Muscle layer of duodenum (tissue), 2 donors: ENCODE measurements at regions not wholly inside any gene's neighbourhood (a gene's known extent, or its start where the extent isn't known, plus 50 kb on each side); places are given as distances from the start of the nearest gene placed in this dataset.

ENCODE experiments used
- H3K27ac ChIP-seq: one replicate; pipeline ENCODE4 v1.7.0; 2013; ENCODE audit warnings: mild to moderate bottlenecking, low read length
- H3K27me3 ChIP-seq: one replicate; pipeline ENCODE4 v1.7.0; 2013; ENCODE audit warnings: low read depth, mild to moderate bottlenecking, control low read depth, low read length
- H3K36me3 ChIP-seq, 2 donors: one replicate each; pipeline ENCODE4 v1.7.0; 2013; ENCODE audit warnings: low read length in 2 of 2, control low read depth in 1 of 2, mild to moderate bottlenecking in 1 of 2; ENCODE audit not compliant: insufficient read depth in 2 of 2, control insufficient read depth in 1 of 2
- H3K4me1 ChIP-seq, 2 donors: one replicate each; pipeline ENCODE4 v1.7.0; 2013; ENCODE audit warnings: low read length in 2 of 2, mild to moderate bottlenecking in 2 of 2, control low read depth in 1 of 2, moderate library complexity in 1 of 2; ENCODE audit not compliant: insufficient read depth in 2 of 2, control insufficient read depth in 1 of 2
- H3K4me3 ChIP-seq, 2 donors: one replicate each; pipeline ENCODE4 v1.7.0; 2013; ENCODE audit warnings: low read length in 2 of 2, low read depth in 1 of 2, mild to moderate bottlenecking in 1 of 2
- H3K9me3 ChIP-seq, 2 donors: one replicate each; pipeline ENCODE4 v1.7.0; 2013; ENCODE audit warnings: low read length in 2 of 2, control low read depth in 1 of 2, mild to moderate bottlenecking in 1 of 2; ENCODE audit not compliant: control insufficient read depth in 1 of 2
- donor health status: healthy.

DNA sequence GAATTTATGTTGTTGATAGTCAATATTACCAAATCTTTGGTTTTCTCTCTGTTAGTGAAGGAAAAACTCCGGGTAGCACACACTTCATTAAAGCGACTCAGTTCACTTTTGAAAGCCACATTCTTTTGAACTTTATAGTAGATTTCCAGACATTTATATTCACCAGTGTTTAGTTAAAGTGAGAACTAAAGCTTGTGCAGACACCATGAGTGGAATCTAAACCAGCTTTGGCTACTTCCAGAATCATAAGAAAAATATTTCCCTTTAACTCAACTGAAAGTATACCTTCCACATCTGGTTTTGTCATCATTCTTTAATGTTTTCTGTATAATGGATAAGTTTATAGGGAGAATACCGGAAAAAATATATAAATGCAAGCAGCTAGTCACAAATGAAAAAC is 92.1 kb upstream of the COL21A1 start:
- H3K27ac ChIP-seq, result no peak overlapping the region
- H3K4me3 ChIP-seq, result no peak overlapping the region
- H3K27me3 ChIP-seq, result no peaks in the 10 kb centered on the region

DNA sequence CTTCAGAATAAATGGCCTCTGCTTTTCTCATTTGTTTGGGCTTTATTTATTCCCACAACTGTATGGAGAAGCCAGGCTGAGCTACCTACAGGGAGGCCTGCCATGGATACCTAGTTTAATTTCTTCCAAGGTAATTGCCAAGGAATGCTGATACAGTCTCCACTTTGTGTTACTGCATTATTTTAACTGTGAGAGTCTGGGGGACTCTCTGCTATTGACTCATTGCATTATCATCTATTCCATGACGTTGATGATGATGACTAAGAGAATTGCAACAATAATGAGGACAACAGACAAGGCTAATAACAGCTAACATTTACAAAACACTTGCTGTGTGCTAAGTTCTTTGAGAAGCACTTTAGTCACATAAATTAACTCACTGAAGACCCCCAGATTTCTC is 88.3 kb upstream of the COL21A1 start:
- no peaks in the 10 kb centered on the region for H3K27me3 ChIP-seq
- H3K27ac ChIP-seq, result no peak overlapping the region
- H3K9me3 ChIP-seq, result no peaks in the 10 kb centered on the region
- no peaks in the 10 kb centered on the region for H3K36me3 ChIP-seq
- H3K4me1 ChIP-seq, result no peaks in the 10 kb centered on the region
- H3K4me3 ChIP-seq, result no peak overlapping the region

More for the DNA sequence above, 92.1 kb upstream of the COL21A1 start:
- Histone ChIP-seq H3K36me3 (no peaks in the 10 kb centered on the region), H3K4me1 (no peaks in the 10 kb centered on the region), H3K9me3 (no peaks in the 10 kb centered on the region)

- Histone ChIP-seq H3K27me3 (no peaks in the 10 kb centered on the region), H3K9me3 (no peaks in the 10 kb centered on the region), H3K4me1 (no peaks in the 10 kb centered on the region), H3K36me3 (no peaks in the 10 kb centered on the region), H3K27ac (no peak overlapping the region), H3K4me3 (no peak overlapping the region)
These were observed 87.6 kb upstream of the COL21A1 start for GRCh38 chr6:56334937-56335336.

GRCh38 chr6:56329271-56330050 is 82.1 kb upstream of the COL21A1 start:
- Histone ChIP-seq H3K27ac (no peak overlapping the region), H3K27me3 (no peaks in the 10 kb centered on the region), H3K4me3 (no peak overlapping the region)

DNA sequence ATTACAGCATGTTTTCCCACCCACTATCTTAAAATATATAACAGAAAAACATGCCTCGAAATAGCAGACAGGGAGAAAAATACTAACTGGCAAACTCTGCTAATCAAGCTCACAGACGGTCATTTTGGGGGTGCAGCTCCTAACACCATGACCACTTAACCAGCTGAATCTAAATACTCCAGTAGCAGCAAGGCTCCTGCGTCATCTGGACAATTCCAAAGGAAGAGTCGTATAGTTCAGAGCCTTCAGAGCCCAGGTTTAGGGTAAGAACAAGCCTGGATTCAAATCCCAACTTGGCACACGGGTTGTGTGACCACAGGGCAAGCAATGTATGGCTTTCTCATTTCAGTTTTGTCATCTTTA is 81.3 kb upstream of the COL21A1 start:
- no peaks in the 10 kb centered on the region for H3K36me3 ChIP-seq
- no peaks in the 10 kb centered on the region for H3K9me3 ChIP-seq
- no peaks in the 10 kb centered on the region for H3K27me3 ChIP-seq
- H3K4me1 ChIP-seq, result peaks cover 0 to 5% of the 10 kb centered on the region in 2 donors
- no peak overlapping the region for H3K27ac ChIP-seq
- H3K4me3 ChIP-seq, result no peak overlapping the region

More at GRCh38 chr6:56329271-56330050, 82.1 kb upstream of the COL21A1 start:
- no peaks in the 10 kb centered on the region for H3K9me3 ChIP-seq
- no peaks in the 10 kb centered on the region for H3K36me3 ChIP-seq
- H3K4me1 ChIP-seq, result peaks cover 0 to 5% of the 10 kb centered on the region in 2 donors

GRCh38 chr6:56327946-56328727 is 80.8 kb upstream of the COL21A1 start:
- no peaks in the 10 kb centered on the region for H3K36me3 ChIP-seq
- no peak overlapping the region for H3K27ac ChIP-seq
- H3K4me3 ChIP-seq, result no peak overlapping the region
- H3K9me3 ChIP-seq, result no peaks in the 10 kb centered on the region
- no peaks in the 10 kb centered on the region for H3K27me3 ChIP-seq
- peaks cover 0 to 5% of the 10 kb centered on the region in 2 donors for H3K4me1 ChIP-seq

GRCh38 chr6:56324396-56324795 is 77.0 kb upstream of the COL21A1 start:
- H3K9me3 ChIP-seq, result no peaks in the 10 kb centered on the region
- no peak overlapping the region for H3K4me3 ChIP-seq
- peaks cover 0 to 5% of the 10 kb centered on the region in 2 donors for H3K4me1 ChIP-seq
- H3K27ac ChIP-seq, result no peak overlapping the region
- no peaks in the 10 kb centered on the region for H3K27me3 ChIP-seq
- no peaks in the 10 kb centered on the region for H3K36me3 ChIP-seq

- Histone ChIP-seq H3K36me3 (no peaks in the 10 kb centered on the region), H3K4me3 (no peak overlapping the region), H3K4me1 (no peaks in the 10 kb centered on the region), H3K27ac (no peak overlapping the region), H3K9me3 (no peaks in the 10 kb centered on the region), H3K27me3 (no peaks in the 10 kb centered on the region)
These were observed 71.5 kb upstream of the COL21A1 start for GRCh38 chr6:56318851-56319250.

GRCh38 chr6:56314683-56315523 is 67.5 kb upstream of the COL21A1 start:
- no peaks in the 10 kb centered on the region for H3K9me3 ChIP-seq

DNA sequence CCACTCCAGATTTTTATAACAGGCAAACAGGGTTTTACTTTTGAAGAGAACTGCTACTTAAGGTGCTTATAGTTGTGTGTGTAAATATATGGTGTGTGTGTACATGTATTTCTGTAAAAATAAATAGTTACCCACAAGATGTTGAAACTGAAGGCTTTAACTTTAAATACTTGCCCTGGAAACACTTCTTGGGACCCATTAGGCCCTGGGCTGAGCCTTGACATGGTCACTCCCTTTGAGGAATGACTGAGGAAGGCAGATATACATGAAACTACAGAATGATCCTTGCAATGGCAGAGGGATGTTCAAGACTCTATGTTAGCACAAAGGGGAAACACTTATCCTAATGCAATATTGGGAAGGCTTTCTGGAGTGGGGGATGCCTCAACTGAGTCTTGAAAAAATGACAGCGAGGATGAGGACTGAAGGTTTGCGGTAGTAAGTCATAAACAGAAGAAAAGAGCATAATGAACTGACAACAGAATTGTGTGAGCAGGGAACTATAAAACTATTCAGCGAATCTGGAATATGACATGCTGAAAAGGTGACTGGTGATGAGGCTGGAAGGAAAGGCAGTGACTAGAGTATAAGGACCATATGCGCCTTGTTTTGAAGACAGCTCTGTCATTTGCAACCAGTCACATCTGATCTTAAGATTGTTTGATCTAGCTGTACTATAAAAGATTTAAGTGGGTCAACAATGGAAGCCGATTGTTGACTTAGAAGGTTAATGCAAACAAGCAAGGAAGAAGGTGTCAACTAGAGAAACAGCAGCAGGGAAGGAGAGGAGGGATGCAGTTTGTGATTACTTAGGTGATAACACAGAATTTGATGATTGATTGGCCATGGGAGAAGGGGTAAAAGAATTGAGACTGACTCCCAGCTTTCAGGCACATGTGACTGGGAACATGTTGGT is 64.4 kb upstream of the COL21A1 start:
- Histone ChIP-seq H3K4me1 (no peaks in the 10 kb centered on the region), H3K27ac (no peak overlapping the region), H3K9me3 (no peaks in the 10 kb centered on the region), H3K4me3 (no peak overlapping the region), H3K27me3 (no peaks in the 10 kb centered on the region), H3K36me3 (no peaks in the 10 kb centered on the region)

More at GRCh38 chr6:56314683-56315523, 67.5 kb upstream of the COL21A1 start:
- H3K27me3 ChIP-seq, result no peaks in the 10 kb centered on the region
- no peaks in the 10 kb centered on the region for H3K4me1 ChIP-seq
- H3K27ac ChIP-seq, result no peak overlapping the region
- no peak overlapping the region for H3K4me3 ChIP-seq
- no peaks in the 10 kb centered on the region for H3K36me3 ChIP-seq
